ENCODE measurements at regions not wholly inside any gene's neighbourhood (a gene's known extent, or its start where the extent isn't known, plus 50 kb on each side); places are given as distances from the start of the nearest gene placed in this dataset.

- TF ChIP-seq CTCF (IDR thresholded peaks at IDR 0.05 in 4 of 5, conservative IDR thresholded peaks at IDR 0.05 in 1 of 5), result no peak
- TF ChIP-seq POLR2A (IDR thresholded peaks at IDR 0.05), result no peak
Measured at GRCh38 chr12:98379106-98379505, 136.3 kb upstream of the TMPO start.
